GM23338 (cell line): ENCODE measurements at regions not wholly inside any gene's neighbourhood (a gene's known extent, or its start where the extent isn't known, plus 50 kb on each side); places are given as distances from the start of the nearest gene placed in this dataset.
A peak's percentile ranks its signal among the peaks of the same experiment; 100 is the strongest.

Experiments used
- ATAC-seq: fragments of 200-7000 bp; cut with Tn5 transposase; 3 replicates; pipeline ENCODE4 v1.9.1; 2020
- DNase-seq: peaks from one replicate; pipeline ENCODE4 v3.0.0-alpha.2; 2015; ENCODE audit warnings: low spot score
- H2AFZ ChIP-seq: fragments of 200-600 bp; sonication (generic); 2 replicates; pipeline ENCODE4 v1.8.0; 2016; ENCODE audit warnings: antibody characterized with exemption, mild to moderate bottlenecking, moderate library complexity
- H3F3A ChIP-seq: fragments of 200-600 bp; sonication (generic); replicated peaks from 2 replicates; pipeline ENCODE4 v1.8.0; 2017; ENCODE audit warnings: antibody characterized with exemption, mixed run types, low read depth
- H3K27ac ChIP-seq: fragments of 200-600 bp; sonication (generic); 2 replicates; pipeline ENCODE4 v1.6.1; 2016; ENCODE audit warnings: low read depth
- H3K27me3 ChIP-seq: fragments of 200-600 bp; sonication (generic); 2 replicates; pipeline ENCODE4 v1.8.0; 2016; ENCODE audit warnings: mild to moderate bottlenecking, mixed run types, moderate library complexity; ENCODE audit not compliant: insufficient read depth
- H3K36me3 ChIP-seq: fragments of 200-600 bp; sonication (generic); 2 replicates; pipeline ENCODE4 v1.8.0; 2016; ENCODE audit warnings: mild to moderate bottlenecking; ENCODE audit not compliant: insufficient read depth
- H3K4me1 ChIP-seq: fragments of 200-600 bp; sonication (generic); 2 replicates; pipeline ENCODE4 v1.8.0; 2016; ENCODE audit warnings: mild to moderate bottlenecking, moderate library complexity; ENCODE audit not compliant: insufficient read depth
- H3K4me2 ChIP-seq: fragments of 200-600 bp; sonication (generic); 2 replicates; pipeline ENCODE4 v1.7.1; 2017; ENCODE audit warnings: mixed run types
- H3K4me3 ChIP-seq: fragments of 200-600 bp; sonication (generic); 2 replicates; pipeline ENCODE4 v1.6.1; 2016; ENCODE audit warnings: mixed run types
- H3K79me2 ChIP-seq: fragments of 200-600 bp; sonication (generic); replicated peaks from 2 replicates; pipeline ENCODE4 v1.8.0; 2017; ENCODE audit warnings: mild to moderate bottlenecking; ENCODE audit not compliant: insufficient read depth
- H3K9me2 ChIP-seq: fragments of 200-600 bp; sonication (generic); 2 replicates; pipeline ENCODE4 v1.8.0; 2017; ENCODE audit not compliant: insufficient read depth
- H4K20me1 ChIP-seq: fragments of 200-600 bp; sonication (generic); replicated peaks from 2 replicates; pipeline ENCODE4 v1.8.0; 2017; ENCODE audit warnings: mild to moderate bottlenecking; ENCODE audit not compliant: insufficient read depth
- H3K27ac Mint-ChIP-seq: 2 replicates; pipeline ENCODE4 v1.8.0; 2020; ENCODE audit warnings: inconsistent platforms, mild to moderate bottlenecking, moderate library complexity, mixed read lengths
- H3K27me3 Mint-ChIP-seq: 3 replicates; pipeline ENCODE4 v1.8.0; 2022; ENCODE audit warnings: low read depth, mild to moderate bottlenecking, moderate library complexity, mixed read lengths, inconsistent platforms; ENCODE audit not compliant: insufficient read depth, poor library complexity
- H3K36me3 Mint-ChIP-seq: 3 replicates; pipeline ENCODE4 v1.8.0; 2021; ENCODE audit warnings: low read depth, mild to moderate bottlenecking, inconsistent platforms, moderate library complexity, mixed read lengths
- H3K4me1 Mint-ChIP-seq: 3 replicates; pipeline ENCODE4 v1.8.0; 2020; ENCODE audit warnings: mild to moderate bottlenecking, inconsistent platforms, mixed read lengths
- H3K4me3 Mint-ChIP-seq: 3 replicates; pipeline ENCODE4 v1.8.0; 2021; ENCODE audit warnings: moderate library complexity, mild to moderate bottlenecking, inconsistent platforms, mixed read lengths
- H3K9me3 Mint-ChIP-seq: 3 replicates; pipeline ENCODE4 v1.8.0; 2020; ENCODE audit warnings: moderate library complexity, mild to moderate bottlenecking, inconsistent platforms, mixed read lengths
- CREB1 ChIP-seq: fragments of 250-450 bp; sonication (Bioruptor Pico); IDR thresholded peaks from 2 replicates; pipeline ENCODE4 v1.5.0; 2020; ENCODE audit warnings: low read depth, mild to moderate bottlenecking, moderate library complexity
- JUNB ChIP-seq: IDR thresholded peaks from one replicate; pipeline ENCODE4 v1.6.1; 2016; ENCODE audit warnings: antibody characterized with exemption; ENCODE audit not compliant: unreplicated experiment
- NANOG ChIP-seq: IDR thresholded peaks from 2 replicates; pipeline ENCODE4 v1.6.1; 2016; ENCODE audit warnings: antibody characterized with exemption, borderline replicate concordance
- ZNF114 ChIP-seq: fragments of 250-450 bp; sonication (Bioruptor Pico); IDR thresholded peaks from 2 replicates; pipeline ENCODE4 v1.5.0; 2020; ENCODE audit warnings: mild to moderate bottlenecking, moderate library complexity
- ZNF331 ChIP-seq: fragments of 250-450 bp; sonication (Bioruptor Pico); IDR thresholded peaks from 2 replicates; pipeline ENCODE4 v1.5.0; 2020; ENCODE audit warnings: low read depth, mild to moderate bottlenecking, moderate library complexity
- TF ChIP-seq, protein P1 (sequence below): IDR thresholded peaks from 2 replicates; pipeline ENCODE4 v1.6.1; 2016; ENCODE audit warnings: antibody characterized with exemption
- TF ChIP-seq, protein P2 (sequence below), 2 experiments: fragments of 200-600 bp in 1 of 2; sonication (generic) in 1 of 2; conservative IDR thresholded peaks; 2 replicates each; pipeline versions ENCODE4 v1.5.1 to v1.6.1; 2016 to 2017; ENCODE audit warnings: antibody characterized with exemption in 2 of 2, low read depth in 2 of 2, mild to moderate bottlenecking in 2 of 2, moderate library complexity in 1 of 2
- TF ChIP-seq, protein P3 (sequence below): IDR thresholded peaks from one replicate; pipeline ENCODE4 v1.6.1; 2018; ENCODE audit warnings: antibody characterized with exemption; ENCODE audit not compliant: unreplicated experiment

- Histone ChIP-seq H2AFZ (no peak overlapping the region), H4K20me1 (no peaks in the 10 kb centered on the region), H3K4me1 (peaks cover 8% of the 10 kb centered on the region; the same call in 1 of the 2 replicates), H3K36me3 (no peaks in the 10 kb centered on the region), H3K4me3 (no peak overlapping the region), H3K27ac (no peak overlapping the region), H3K27me3 (no peaks in the 10 kb centered on the region), H3F3A (no peaks in the 10 kb centered on the region), H3K4me2 (no peak overlapping the region), H3K79me2 (no peaks in the 10 kb centered on the region), H3K9me2 (no peaks in the 10 kb centered on the region)
- Mint-ChIP-seq H3K27me3 (peaks cover 9% of the 10 kb centered on the region), H3K9me3 (peaks cover 2% of the 10 kb centered on the region; the same call in 1 of the 3 replicates), H3K36me3 (no peaks in the 10 kb centered on the region), H3K4me1 (peaks cover 24% of the 10 kb centered on the region), H3K27ac (no peak overlapping the region), H3K4me3 (no peak overlapping the region)
- DNase-seq: no peak
- TF ChIP-seq, protein P1, sequence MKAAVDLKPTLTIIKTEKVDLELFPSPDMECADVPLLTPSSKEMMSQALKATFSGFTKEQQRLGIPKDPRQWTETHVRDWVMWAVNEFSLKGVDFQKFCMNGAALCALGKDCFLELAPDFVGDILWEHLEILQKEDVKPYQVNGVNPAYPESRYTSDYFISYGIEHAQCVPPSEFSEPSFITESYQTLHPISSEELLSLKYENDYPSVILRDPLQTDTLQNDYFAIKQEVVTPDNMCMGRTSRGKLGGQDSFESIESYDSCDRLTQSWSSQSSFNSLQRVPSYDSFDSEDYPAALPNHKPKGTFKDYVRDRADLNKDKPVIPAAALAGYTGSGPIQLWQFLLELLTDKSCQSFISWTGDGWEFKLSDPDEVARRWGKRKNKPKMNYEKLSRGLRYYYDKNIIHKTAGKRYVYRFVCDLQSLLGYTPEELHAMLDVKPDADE: no peak
- TF ChIP-seq, protein P2, sequence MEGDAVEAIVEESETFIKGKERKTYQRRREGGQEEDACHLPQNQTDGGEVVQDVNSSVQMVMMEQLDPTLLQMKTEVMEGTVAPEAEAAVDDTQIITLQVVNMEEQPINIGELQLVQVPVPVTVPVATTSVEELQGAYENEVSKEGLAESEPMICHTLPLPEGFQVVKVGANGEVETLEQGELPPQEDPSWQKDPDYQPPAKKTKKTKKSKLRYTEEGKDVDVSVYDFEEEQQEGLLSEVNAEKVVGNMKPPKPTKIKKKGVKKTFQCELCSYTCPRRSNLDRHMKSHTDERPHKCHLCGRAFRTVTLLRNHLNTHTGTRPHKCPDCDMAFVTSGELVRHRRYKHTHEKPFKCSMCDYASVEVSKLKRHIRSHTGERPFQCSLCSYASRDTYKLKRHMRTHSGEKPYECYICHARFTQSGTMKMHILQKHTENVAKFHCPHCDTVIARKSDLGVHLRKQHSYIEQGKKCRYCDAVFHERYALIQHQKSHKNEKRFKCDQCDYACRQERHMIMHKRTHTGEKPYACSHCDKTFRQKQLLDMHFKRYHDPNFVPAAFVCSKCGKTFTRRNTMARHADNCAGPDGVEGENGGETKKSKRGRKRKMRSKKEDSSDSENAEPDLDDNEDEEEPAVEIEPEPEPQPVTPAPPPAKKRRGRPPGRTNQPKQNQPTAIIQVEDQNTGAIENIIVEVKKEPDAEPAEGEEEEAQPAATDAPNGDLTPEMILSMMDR (conservative IDR thresholded peaks at IDR 0.05; ENCODE audit: low read depth in 2 of 2): no peak
- TF ChIP-seq ZNF114 (CRISPR knock-in tag) (no peak), NANOG (no peak), JUNB (no peak), ZNF331 (CRISPR knock-in tag) (no peak)
- TF ChIP-seq, protein P3, sequence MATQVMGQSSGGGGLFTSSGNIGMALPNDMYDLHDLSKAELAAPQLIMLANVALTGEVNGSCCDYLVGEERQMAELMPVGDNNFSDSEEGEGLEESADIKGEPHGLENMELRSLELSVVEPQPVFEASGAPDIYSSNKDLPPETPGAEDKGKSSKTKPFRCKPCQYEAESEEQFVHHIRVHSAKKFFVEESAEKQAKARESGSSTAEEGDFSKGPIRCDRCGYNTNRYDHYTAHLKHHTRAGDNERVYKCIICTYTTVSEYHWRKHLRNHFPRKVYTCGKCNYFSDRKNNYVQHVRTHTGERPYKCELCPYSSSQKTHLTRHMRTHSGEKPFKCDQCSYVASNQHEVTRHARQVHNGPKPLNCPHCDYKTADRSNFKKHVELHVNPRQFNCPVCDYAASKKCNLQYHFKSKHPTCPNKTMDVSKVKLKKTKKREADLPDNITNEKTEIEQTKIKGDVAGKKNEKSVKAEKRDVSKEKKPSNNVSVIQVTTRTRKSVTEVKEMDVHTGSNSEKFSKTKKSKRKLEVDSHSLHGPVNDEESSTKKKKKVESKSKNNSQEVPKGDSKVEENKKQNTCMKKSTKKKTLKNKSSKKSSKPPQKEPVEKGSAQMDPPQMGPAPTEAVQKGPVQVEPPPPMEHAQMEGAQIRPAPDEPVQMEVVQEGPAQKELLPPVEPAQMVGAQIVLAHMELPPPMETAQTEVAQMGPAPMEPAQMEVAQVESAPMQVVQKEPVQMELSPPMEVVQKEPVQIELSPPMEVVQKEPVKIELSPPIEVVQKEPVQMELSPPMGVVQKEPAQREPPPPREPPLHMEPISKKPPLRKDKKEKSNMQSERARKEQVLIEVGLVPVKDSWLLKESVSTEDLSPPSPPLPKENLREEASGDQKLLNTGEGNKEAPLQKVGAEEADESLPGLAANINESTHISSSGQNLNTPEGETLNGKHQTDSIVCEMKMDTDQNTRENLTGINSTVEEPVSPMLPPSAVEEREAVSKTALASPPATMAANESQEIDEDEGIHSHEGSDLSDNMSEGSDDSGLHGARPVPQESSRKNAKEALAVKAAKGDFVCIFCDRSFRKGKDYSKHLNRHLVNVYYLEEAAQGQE: no peak
- no peak for ATAC-seq
Measured at GRCh38 chr9:16265688-16266087, 604.8 kb downstream of the BNC2 start.

- peak; percentile 72 for ATAC-seq
- no peaks in the 10 kb centered on the region for H3F3A ChIP-seq
- no peaks in the 10 kb centered on the region for H3K27me3 ChIP-seq
- no peaks in the 10 kb centered on the region for H3K9me2 ChIP-seq
- H3K4me2 ChIP-seq: no peak overlapping the region
- Mint-ChIP-seq H3K27ac (no peak overlapping the region), H3K4me1 (peaks cover 24% of the 10 kb centered on the region), H3K9me3 (peaks cover 2% of the 10 kb centered on the region; the same call in 1 of the 3 replicates), H3K4me3 (no peak overlapping the region), H3K27me3 (peaks cover 9% of the 10 kb centered on the region), H3K36me3 (no peaks in the 10 kb centered on the region)
- H3K4me3 ChIP-seq: no peak overlapping the region
- no peaks in the 10 kb centered on the region for H3K79me2 ChIP-seq
- H3K4me1 ChIP-seq: peaks cover 8% of the 10 kb centered on the region; the same call in 1 of the 2 replicates
- no peak overlapping the region for H3K27ac ChIP-seq
- H4K20me1 ChIP-seq: no peaks in the 10 kb centered on the region
- DNase-seq: peak; percentile 76
- H2AFZ ChIP-seq: no peak overlapping the region
- no peaks in the 10 kb centered on the region for H3K36me3 ChIP-seq
- TF ChIP-seq ZNF114 (CRISPR knock-in tag) (0 out of 2 replicates have a peak, but pooled peaks have one; percentile 11), JUNB (no peak), CREB1 (no peak), ZNF331 (CRISPR knock-in tag) (no peak)
Measured at GRCh38 chr9:16266648-16267276, 603.7 kb downstream of the BNC2 start.
